Forelimb muscle (tissue), 1 donor: ENCODE measurements at regions not wholly inside any gene's neighbourhood (a gene's known extent, or its start where the extent isn't known, plus 50 kb on each side); places are given as distances from the start of the nearest gene placed in this dataset.
"Not testable (repeated sequence)": the region's sequence is repeated elsewhere in the genome, so short reads cannot be mapped to it uniquely, and the experiment has no call there.

Source experiments
- DNase-seq: peaks from one replicate; pipeline ENCODE4 v3.0.0-alpha.2; 2013; ENCODE audit warnings: low read depth

GRCh38 chr11:35046681-35047080 is 92.3 kb upstream of the CD44 start:
- no peak for DNase-seq

DNA sequence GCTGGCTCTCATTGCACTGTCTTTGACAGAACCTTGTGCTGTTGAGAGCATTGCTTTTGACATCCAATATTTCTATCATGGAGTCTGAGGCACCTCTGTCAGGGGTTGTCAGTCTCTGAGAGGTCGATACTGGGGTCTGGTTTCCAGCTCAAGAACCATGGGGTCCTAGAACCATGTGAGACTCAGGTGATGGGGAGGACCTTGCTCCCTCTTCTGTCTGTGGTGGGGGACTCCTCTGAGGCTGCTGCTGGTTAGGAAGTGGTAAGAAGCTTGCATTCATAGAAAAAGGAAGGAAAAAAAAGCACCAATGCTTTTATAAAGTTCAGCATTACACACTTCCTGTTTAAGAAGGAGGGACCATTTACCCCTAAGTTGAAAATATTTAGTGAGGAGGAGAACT is 91.8 kb upstream of the CD44 start:
- no peak for DNase-seq

DNA sequence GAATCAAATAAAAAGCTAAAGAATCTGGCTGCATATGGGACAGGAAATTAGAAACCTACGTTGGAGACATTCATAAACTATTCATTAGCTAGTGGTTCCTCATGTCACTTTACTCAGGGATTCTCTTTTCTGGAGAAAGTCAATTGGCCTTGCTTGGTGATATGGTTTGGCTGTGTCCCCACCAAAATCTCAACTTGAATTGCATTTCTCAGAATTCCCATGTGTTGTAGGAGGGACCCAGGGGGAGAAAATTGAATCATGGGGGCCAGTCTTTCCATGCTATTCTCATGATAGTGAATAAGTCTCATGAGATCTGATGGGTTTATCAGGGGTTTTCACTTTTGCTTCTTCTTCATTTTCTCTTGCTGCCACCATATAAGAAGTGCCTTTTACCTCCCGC is 91.2 kb upstream of the CD44 start:
- DNase-seq: no peak

GRCh38 chr11:35048346-35048745 is 90.6 kb upstream of the CD44 start:
- DNase-seq: not testable (repeated sequence)

DNA sequence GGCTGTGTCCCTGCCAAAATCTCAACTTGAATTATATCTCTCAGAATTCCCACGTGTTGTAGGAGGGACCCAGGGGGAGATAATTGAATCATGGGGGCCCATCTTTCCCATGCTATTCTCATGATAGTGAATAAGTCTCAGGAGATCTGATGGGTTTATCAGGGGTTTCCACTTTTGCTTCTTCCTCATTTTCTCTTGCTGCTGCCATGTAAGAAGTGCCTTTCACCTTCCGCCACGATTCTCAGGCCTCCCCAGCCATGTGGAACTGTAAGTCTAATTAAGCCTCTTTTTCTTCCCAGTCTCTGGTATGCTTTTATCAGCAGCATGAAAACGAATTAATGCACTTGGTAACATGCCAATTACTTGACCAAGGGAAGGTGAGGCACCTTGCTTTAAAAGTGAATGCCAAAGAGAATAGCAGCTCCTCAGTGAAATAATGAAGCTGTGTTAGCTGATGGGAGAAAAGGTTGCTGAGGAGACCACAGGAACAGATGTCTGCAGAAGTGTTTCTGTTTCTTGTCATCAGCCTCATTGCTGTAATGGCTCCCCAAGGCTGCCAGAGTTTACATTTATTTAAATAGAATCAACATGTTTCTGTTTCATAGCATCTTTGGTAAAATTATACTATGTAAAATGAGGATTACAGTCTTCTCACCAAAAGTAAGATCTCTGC is 89.0 kb upstream of the CD44 start:
- DNase-seq: no peak

DNA sequence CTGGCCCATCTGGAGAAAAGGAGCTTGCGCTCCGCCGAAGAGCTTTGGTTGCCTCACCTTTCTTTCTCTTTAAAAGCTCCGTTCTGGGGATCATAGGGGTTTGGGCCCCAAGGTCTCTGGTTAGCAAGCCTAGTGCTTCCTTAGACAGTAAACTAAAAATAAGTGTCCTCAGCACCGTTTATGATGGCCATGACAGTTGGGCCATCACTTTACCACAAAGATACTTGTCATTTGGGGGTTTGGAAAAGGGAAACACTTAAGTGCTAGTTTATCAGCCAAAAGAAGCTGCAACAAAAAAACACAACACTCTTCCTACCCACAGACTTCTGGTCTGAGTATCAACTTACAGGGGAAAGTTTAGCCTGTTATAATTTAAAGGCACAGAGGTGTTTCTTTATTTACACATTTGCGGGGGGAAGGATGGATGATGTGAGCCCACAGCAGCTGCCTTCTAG is 88.4 kb upstream of the CD44 start:
- no peak for DNase-seq

GRCh38 chr11:35056391-35057093 is 82.4 kb upstream of the CD44 start:
- DNase-seq: no peak

GRCh38 chr11:35057926-35058668 is 80.9 kb upstream of the CD44 start:
- no peak for DNase-seq

- no peak for DNase-seq
These were observed 80.1 kb upstream of the CD44 start for GRCh38 chr11:35058669-35059434.

DNA sequence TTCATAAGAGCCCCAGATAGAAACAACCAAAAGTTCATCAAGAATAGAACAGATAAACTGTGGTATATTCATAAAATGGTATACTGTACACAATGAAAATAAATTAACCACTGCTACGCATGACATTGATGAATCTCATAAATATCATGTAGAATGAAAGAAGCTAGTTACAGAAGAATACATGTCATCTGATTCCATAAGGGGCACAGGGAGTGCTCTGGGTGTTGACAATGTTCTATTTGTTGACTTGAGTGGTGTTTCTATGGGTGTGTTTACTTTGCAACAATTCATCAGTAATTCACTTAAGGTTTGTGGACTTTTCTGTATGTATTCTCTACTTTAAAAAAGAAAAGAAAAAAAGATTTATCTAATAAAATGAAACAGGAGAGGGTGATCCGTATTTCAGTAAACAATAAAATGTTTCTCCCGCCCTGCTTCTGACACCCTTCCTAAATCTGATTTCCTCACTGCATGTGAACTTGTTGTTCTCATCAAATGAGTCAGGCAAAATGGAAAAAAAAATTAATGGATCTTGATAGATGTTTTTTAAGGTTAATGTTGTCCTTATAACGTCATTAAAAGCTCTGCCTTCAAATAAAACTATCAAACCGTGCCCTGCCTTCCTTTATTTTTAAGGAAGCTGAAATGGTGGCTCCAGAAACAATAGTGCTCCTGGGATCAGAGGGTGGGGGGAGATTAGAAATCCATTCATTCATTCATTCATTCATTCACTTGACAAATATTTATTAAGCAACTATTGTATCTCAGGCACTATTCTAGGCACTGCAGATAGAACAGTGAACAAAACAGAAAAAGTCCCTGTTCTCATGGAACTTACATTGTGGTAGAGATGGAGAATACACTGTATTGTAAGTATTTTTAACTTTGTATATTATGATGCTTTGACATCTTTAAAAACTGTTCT is 77.2 kb upstream of the CD44 start:
- DNase-seq: no peak

DNA sequence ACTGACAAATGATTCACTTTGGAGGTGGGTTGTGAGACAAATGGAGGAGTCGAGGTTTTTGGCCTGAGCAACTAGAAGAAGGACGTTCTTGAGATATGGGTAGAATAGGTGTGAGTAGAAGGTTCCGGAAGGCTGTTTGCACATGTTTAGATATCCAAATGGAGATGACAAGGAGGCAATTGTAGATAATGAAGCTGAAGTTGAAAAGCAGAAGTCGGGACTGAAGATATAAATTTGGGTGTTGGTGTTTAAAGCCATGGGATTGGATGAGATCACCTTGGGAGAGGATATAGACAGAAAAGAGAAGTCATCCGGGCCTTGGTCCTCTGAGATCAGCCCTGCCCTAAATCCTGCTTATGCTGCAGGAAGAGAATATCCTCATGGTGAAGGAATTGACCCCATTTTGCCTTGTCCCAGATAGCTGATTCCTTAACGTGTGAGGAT is 75.5 kb upstream of the CD44 start:
- DNase-seq: no peak

- no peak for DNase-seq
These were observed 74.7 kb upstream of the CD44 start for GRCh38 chr11:35064114-35064800.

DNA sequence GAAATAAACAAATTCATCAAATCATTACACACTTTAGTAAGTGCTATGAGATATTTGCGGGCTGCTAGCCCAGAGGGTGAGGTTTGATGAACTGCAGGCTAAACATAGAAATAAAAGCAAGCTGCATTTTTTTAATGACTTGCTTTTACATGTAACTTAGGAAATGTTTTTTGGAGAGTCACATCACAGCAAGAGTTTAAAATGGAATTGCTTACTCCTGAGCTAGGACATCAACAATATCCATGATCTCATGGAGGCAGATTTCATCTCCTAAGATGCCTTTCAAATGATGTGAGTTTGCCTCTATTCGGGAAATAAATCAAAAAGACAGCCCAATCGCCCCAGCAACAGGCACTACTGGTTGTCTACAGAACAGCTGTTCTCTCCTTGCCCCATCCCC is 73.4 kb upstream of the CD44 start:
- DNase-seq: no peak

- no peak for DNase-seq
These were observed 72.9 kb upstream of the CD44 start for GRCh38 chr11:35066030-35066429.

- DNase-seq: no peak
These were observed 72.1 kb upstream of the CD44 start for GRCh38 chr11:35066783-35067423.

DNA sequence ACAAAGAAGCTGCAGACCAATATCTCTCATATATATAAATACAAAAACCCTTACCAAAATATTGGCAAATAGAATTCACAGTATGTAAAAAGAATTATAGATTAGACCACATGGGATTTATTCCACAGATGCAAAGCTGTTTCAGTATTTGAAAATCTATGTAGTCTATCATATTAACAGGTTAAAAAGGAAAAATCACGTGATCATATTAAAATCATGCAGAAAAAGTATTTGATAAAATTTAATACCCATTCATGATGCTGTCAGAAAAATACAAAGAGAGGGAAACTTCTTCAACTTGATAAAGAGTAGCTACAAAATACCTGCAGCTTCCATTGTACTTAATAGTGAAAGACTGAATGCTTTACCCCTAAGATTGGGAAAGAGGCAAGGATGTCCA is 67.2 kb upstream of the CD44 start:
- DNase-seq: no peak

DNA sequence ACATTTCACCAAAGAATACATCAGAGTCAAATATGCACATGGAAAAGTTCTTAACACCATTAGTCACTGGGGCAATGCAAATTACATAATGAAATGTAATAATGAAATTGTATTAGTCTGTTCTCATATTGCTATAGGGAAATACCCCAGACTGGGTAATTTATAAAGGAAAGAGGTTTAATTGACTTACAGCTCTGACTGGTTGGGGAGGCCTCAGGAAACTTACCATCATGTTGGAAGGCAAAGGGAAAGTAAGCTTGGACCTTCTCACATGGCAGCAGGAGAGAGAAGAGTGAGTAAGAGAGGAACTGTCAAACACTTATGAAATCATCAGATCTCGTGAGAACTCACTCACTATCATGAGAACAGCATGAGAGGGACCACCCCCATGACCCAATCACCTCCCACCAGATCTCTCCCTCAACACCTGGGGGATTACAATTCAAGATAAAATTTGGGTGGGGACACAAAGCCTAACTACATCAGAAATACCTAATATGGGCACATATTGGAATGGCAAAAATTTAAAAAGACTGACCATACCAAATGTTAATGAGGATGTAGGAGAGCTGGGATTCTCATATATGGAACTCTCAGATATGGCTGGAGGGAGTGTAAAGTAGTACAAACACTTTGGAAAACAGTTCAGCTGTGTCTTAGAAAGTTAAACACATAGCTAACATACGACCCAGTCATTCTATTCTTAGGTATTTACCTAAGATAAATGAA is 65.1 kb upstream of the CD44 start:
- no peak for DNase-seq

DNA sequence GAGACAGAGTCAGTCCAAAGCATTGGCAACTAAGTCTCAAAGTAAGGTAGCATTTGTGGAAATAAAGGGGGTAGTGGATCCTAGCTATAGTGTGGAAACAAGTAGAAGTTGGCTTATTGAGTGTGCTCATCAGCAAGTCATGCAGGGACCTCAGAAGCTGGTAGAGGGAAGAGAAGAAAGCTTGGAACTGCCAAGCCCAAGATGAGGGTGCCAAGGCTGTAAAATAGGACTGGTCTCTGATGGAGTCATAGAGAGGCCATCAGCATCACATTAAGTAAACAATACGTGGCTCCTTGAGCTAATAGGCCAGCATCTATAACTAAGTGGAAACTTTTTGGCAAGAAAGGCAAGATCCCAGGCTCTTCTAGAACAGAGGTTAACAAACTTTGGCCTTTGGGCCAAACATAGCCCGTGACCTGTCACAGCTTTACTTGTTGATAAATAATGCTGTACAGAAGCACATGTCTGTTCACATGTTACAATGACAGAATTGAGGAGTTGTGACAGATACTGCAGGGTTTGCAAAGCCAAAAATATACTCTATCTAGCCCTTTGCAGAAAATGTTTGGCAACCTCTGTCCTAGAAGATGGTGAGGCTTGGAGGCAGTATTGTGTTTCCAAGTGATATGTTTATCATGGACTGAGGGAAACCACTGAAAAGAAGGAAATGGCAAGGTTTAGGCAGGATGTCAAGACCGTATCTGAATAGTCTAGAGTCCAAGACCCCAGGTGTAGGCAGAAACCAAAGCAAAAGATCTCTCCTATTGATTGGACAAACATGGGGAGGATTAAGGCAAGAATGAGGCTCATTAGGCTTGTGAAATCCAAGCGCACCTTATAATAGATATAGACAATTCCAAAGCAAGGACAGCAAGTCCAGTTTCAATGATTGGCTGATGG is 62.5 kb upstream of the CD44 start:
- no peak for DNase-seq
